ENCODE measurements at regions not wholly inside any gene's neighbourhood (a gene's known extent, or its start where the extent isn't known, plus 50 kb on each side); places are given as distances from the start of the nearest gene placed in this dataset.

DNA sequence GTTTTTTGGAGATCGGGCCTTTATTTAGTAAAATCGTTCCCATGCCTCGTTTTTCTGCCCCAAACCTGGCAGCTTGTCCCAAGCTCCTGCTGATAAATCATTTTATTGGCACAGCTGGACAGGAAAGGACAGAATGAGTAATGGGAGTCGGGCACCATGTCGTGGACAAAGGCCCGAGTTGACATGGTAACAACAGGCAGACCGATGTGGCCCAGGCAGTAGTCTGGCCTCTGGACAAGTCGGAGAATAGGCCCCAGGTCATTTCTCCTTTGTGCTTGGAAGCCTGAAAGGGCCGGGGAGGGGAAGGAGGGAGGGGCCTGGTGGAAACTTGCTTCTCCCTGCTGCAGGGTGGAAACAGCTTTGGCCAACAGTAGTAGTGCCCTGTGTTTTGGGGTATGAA is 234.9 kb downstream of the SUDS3 start:
- DNase-seq, result no peak

DNA sequence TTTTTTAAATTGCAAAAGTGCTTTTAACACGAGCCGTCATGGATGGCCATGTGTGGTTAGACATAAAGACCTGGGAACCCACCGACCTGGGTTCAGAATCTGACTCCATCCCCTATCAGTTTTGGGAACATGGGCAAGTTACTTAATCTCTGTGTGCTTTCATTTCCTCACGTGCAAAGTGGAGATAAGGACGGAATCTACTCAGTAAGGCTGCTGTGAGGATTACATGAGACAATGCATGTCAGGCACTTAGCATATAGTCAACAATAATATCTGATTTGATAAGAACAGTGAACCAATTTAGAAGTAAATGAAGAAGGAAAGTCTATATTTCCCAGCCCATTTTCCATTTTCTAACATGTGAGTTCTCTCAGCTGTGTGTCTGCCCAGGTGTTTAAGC is 235.4 kb downstream of the SUDS3 start:
- DNase-seq, result no peak

GRCh38 chr12:118617611-118618450 is 241.5 kb downstream of the SUDS3 start:
- no peak for DNase-seq

DNA sequence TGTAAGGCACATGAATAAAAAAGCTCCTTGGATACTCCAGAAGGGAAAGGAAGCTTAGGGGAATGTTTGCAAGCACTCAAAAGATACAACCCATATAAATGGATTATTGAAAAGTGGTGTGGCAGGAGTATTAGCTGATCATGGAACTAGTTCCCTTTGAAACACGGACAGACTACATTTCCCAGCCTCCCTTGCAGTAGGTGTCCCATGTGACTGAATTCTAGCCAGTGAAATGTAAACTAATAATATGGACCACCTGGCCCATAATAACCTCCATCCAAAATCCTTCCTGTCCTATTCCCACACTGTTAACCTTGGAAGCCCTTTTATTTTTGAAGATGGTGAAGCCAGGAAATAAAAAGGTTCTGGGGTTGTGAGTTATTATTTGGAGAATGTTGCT is 242.3 kb downstream of the SUDS3 start:
- no peak for DNase-seq

DNA sequence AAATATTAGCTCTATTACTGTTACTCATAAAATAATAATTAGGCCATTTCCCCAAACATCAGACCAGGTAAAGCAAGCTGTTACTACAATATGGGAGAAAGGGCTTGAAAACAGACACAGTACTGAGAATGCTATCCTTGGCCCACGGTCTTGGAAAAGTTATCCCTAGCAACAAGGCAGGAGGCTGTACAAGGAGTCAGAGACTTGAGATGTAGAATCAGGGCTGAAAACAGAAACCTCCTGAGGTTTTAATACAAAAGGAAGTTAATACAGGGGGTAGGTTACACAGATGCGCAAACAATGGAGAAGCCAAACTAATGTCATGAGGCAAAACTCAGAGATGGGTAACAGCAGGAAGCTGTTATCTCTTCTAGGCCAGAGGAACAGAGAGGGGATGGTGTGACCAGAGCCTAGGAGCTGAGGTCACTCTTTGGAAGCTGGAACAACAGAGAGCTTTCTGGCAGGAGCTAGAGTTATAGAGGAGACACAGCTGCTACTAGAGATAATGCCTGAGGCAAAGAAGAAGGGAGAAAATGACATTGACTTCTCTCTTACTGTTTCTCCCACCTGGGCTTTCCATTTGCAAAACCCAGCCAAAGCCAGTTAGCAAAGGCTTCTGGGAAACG is 248.8 kb downstream of the SUDS3 start:
- no peak for DNase-seq

GRCh38 chr12:118633071-118633470 is 256.7 kb downstream of the SUDS3 start:
- peak; percentile 37 for DNase-seq

GRCh38 chr12:118635276-118635675 is 258.9 kb downstream of the SUDS3 start:
- no peak for DNase-seq

- no peak for DNase-seq
These were observed 261.5 kb downstream of the SUDS3 start for GRCh38 chr12:118637767-118638370.

GRCh38 chr12:118641249-118641648 is 264.9 kb downstream of the SUDS3 start:
- DNase-seq, result no peak

DNA sequence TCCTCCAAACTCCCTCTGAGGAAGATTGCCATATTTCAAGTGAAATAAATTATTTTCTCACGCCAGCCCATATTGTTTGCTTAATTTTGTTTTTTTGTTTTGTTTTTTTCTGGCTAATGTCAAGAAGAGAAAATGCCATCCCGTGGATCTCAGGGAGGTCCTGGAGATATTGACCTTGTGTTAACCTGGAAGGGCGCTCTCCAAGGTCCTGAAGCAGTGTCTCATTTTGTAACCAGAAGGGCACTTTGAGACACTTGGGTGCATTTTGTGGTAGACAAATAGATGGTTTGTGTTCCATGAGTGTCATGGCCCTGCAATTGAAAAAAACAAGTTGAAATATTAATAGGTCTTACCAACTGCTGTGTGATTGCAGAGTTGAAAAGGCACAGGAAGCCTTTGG is 268.9 kb downstream of the SUDS3 start:
- peak; percentile 64 for DNase-seq

DNA sequence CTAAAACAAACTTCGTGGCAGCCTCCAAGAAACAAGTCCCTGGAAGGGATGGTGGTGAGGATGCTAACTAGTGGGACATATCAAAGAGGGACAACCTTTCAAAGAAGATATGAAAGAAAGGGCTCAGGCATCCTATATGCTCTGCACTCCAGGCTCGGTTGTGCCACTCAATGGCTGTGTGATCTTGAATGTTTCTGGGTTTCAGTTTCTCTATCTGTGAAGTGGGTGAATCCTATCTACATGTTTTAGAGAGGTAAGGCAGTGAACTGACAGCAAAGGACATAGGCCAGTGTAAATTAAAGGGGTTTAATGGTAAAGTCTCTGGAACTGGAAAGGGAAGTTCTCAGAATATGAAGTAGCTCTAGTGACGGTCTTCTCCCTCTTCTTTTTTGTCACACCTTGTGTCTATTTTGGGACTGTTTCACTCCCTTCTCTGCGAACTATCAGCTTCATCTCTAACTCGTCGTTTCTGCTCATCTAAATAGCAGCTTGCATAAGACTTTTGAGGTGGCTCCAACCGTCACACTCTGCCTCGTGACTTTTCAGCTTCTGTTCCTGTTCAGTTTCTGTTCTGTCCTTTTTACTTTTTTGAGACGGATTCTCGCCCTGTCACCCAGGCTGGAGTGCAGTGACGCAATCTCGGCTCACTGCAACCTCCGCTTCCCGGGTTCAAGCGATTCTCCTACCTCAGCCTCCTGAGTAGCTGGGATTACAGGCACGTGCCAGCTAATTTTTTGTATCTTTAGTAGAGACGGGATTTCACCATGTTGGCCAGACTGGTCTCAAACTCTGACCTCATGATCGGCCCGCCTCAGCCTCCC is 273.6 kb downstream of the SUDS3 start:
- no peak for DNase-seq

DNA sequence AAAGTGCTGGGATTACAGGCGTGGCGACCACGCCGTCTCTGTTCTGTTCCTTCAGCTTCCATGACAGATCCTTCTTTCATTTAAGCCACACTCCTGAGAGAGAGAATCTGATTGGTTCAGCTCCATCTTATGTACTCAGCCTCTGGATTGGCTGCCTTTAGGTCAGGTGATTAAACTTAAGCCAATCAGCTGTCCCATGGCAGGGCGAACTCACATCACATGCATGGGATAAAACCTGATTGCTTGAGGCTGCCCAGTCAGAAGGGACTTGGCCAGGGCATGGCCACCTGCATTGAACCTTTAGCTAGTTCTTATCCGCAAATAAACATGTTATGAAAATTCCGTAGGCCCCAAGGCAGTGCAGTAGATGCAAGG is 274.2 kb downstream of the SUDS3 start:
- no peak for DNase-seq

DNA sequence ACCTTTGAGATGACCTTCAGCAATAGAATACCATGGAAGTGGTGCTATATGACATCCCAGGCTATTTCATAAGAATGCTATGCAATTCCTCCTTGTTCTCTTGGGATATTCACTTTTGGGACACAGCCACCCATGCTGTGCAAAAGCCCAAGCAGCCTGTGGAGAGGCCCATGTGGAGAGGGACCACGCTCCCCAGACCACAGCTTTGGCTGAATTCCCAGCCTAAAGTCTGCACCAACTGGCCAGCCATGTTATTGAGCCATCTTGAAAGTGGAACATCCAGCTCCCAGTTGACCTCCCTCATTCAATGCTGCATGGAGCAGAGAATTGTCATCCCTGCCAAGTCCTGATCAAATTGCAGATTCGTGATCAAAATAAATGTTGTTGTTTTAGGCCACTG is 275.1 kb downstream of the SUDS3 start:
- no peak for DNase-seq

- DNase-seq, result no peak
These were observed 279.2 kb downstream of the SUDS3 start for GRCh38 chr12:118655588-118655987.

GRCh38 chr12:118680356-118680963 is 300.9 kb upstream of the SRRM4 start:
- DNase-seq, result peak; percentile 51

GRCh38 chr12:118682656-118683055 is 298.7 kb upstream of the SRRM4 start:
- DNase-seq, result no peak

- peak; percentile 4 for DNase-seq
These were observed 295.2 kb upstream of the SRRM4 start for GRCh38 chr12:118685983-118686607.

DNA sequence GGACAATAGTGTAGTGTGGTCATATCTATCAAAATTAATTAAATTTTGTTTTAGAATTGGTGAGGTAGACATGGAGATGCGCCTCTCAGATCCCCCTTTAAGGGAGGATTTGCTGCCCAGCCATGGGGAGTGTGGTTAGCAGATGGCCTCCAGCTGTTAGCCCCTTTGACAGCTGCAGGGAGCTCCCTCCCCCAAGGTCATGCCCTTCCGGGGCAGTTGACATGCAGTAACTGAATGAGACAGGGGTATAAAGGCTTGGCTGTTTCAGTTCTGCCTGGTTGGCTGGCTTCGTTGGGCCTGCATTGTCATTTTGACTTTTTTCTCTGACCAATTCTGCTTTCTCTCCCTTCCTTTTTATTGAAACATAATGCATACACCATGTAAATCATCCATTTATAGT is 291.5 kb upstream of the SRRM4 start:
- peak; percentile 85 for DNase-seq

GRCh38 chr12:118690506-118690905 is 290.8 kb upstream of the SRRM4 start:
- DNase-seq, result peak; percentile 64

- DNase-seq, result peak; percentile 89
These were observed 287.1 kb upstream of the SRRM4 start for GRCh38 chr12:118694128-118694775.
